Keratinocyte (primary cell): ENCODE measurements at regions not wholly inside any gene's neighbourhood (a gene's known extent, or its start where the extent isn't known, plus 50 kb on each side); places are given as distances from the start of the nearest gene placed in this dataset.
"Not testable (repeated sequence)": the region's sequence is repeated elsewhere in the genome, so short reads cannot be mapped to it uniquely, and the experiment has no call there.

ENCODE experiments used
- DNase-seq: peaks from one replicate; pipeline ENCODE4 v3.0.0-alpha.2; 2011; ENCODE audit warnings: low read depth, missing footprints, low spot score
- FAIRE-seq: peaks from 2 replicates; lab custom pipeline; 2011; peaks lifted over from hg19 to GRCh38; lab: Jason Lieb, UNC
- H2AFZ ChIP-seq: 2 replicates; pipeline ENCODE4 v1.6.0; 2012; ENCODE audit warnings: low read length, control low read depth, inconsistent platforms; ENCODE audit not compliant: control insufficient read depth
- H3K27ac ChIP-seq: 2 replicates; pipeline ENCODE4 v1.5.1; 2011; ENCODE audit warnings: low read length; ENCODE audit not compliant: control insufficient read depth, insufficient read depth
- H3K27me3 ChIP-seq: 3 replicates; pipeline ENCODE4 v1.6.0; 2011; ENCODE audit warnings: low read length; ENCODE audit not compliant: control insufficient read depth, insufficient read depth; ENCODE audit errors: extremely low read depth
- H3K36me3 ChIP-seq, 2 experiments: 2 replicates in 1 of 2; 3 replicates in 1 of 2; pipeline ENCODE4 v1.5.1; 2011; ENCODE audit warnings: low read length in 2 of 2, mild to moderate bottlenecking in 1 of 2; ENCODE audit not compliant: control insufficient read depth in 2 of 2, insufficient read depth in 2 of 2; ENCODE audit errors: extremely low read depth in 1 of 2
- H3K4me1 ChIP-seq: 3 replicates; pipeline ENCODE4 v1.5.1; 2011; ENCODE audit warnings: low read length; ENCODE audit not compliant: control insufficient read depth, insufficient read depth; ENCODE audit errors: extremely low read depth
- H3K4me2 ChIP-seq: 3 replicates; pipeline ENCODE4 v1.6.0; 2011; ENCODE audit warnings: low read depth, low read length; ENCODE audit not compliant: control insufficient read depth, insufficient read depth; ENCODE audit errors: extremely low read depth
- H3K4me3 ChIP-seq, 3 experiments: fragments of 200-600 bp in 1 of 3; sonication (generic) in 1 of 3; 2 replicates in 2 of 3; 3 replicates in 1 of 3; pipeline ENCODE4 v1.5.1; 2011 to 2016; ENCODE audit warnings: low read length in 3 of 3, mild to moderate bottlenecking in 3 of 3, control low read depth in 2 of 3, inconsistent platforms in 1 of 3, low read depth in 1 of 3, mixed read lengths in 1 of 3, mixed run types in 1 of 3, moderate library complexity in 1 of 3; ENCODE audit not compliant: control insufficient read depth in 2 of 3, insufficient read depth in 2 of 3; ENCODE audit errors: extremely low read depth in 1 of 3
- H3K79me2 ChIP-seq: 2 replicates; pipeline ENCODE4 v1.6.0; 2012; ENCODE audit warnings: low read length; ENCODE audit not compliant: control insufficient read depth, insufficient read depth
- H3K9ac ChIP-seq: 3 replicates; pipeline ENCODE4 v1.6.0; 2011; ENCODE audit warnings: low read length; ENCODE audit not compliant: control insufficient read depth, insufficient read depth; ENCODE audit errors: extremely low read depth
- H3K9me1 ChIP-seq: 3 replicates; pipeline ENCODE4 v1.6.0; 2011; ENCODE audit warnings: low read length; ENCODE audit not compliant: control insufficient read depth, insufficient read depth; ENCODE audit errors: extremely low read depth
- H3K9me3 ChIP-seq: 2 replicates; pipeline ENCODE4 v1.5.1; 2012; ENCODE audit warnings: low read depth, low read length; ENCODE audit not compliant: control insufficient read depth
- H4K20me1 ChIP-seq: 3 replicates; pipeline ENCODE4 v1.6.0; 2011; ENCODE audit warnings: low read length; ENCODE audit not compliant: control insufficient read depth, insufficient read depth; ENCODE audit errors: extremely low read depth
- EZH2 ChIP-seq: IDR thresholded peaks from one replicate; pipeline ENCODE4 v1.6.1; 2012; ENCODE audit warnings: inconsistent platforms, mild to moderate bottlenecking, low read length, moderate library complexity
- dilution Hi-C: fragments of 300-500 bp; cut with MboI; formaldehyde crosslinking; loops from one replicate; pipeline ENCODE4 v1.7.0; 2020; ENCODE audit warnings: low sequenced_read_pairs; ENCODE audit not compliant: extremely low pct_ligation_motif_present
- TF ChIP-seq, protein P1 (sequence below), 3 experiments: IDR thresholded peaks in 1 of 3; conservative IDR thresholded peaks in 1 of 3; optimal IDR thresholded peaks in 1 of 3; 2 replicates in 2 of 3; 3 replicates in 1 of 3; pipeline versions ENCODE3 to v1.5.1; 2011; ENCODE audit warnings: low read length in 3 of 3, mild to moderate bottlenecking in 3 of 3, moderate library complexity in 2 of 3, control low read depth in 1 of 3, inconsistent platforms in 1 of 3; ENCODE audit not compliant: insufficient read depth in 2 of 3; ENCODE audit errors: extremely low read depth in 1 of 3

DNA sequence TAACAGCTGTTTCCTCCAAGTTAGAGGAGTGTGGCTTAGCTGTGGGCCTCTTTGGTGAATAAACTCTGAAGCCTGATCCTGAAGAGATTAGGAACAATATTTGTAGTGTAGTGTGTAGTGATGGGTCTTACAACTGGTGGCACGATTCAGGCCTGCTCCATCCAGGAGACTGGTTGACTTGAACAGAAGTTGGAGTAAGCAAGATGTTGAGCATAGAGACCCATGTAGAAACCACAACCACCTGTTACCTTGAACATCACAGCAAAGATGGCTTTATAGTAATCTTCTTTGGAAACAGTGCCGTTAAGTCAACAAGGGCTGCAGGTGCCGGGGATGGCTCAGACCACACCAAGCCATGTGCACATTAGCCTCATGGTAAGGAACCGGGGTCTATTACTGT lies 74.2 kb upstream of the RASGRP1 start:
- no peak for TF ChIP-seq EZH2
- TF ChIP-seq, protein P1, sequence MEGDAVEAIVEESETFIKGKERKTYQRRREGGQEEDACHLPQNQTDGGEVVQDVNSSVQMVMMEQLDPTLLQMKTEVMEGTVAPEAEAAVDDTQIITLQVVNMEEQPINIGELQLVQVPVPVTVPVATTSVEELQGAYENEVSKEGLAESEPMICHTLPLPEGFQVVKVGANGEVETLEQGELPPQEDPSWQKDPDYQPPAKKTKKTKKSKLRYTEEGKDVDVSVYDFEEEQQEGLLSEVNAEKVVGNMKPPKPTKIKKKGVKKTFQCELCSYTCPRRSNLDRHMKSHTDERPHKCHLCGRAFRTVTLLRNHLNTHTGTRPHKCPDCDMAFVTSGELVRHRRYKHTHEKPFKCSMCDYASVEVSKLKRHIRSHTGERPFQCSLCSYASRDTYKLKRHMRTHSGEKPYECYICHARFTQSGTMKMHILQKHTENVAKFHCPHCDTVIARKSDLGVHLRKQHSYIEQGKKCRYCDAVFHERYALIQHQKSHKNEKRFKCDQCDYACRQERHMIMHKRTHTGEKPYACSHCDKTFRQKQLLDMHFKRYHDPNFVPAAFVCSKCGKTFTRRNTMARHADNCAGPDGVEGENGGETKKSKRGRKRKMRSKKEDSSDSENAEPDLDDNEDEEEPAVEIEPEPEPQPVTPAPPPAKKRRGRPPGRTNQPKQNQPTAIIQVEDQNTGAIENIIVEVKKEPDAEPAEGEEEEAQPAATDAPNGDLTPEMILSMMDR (optimal IDR thresholded peaks at IDR 0.05 in 1 of 3, IDR thresholded peaks at IDR 0.05 in 1 of 3, conservative IDR thresholded peaks at IDR 0.05 in 1 of 3; ENCODE audit: extremely low read depth in 1 of 3, insufficient read depth in 2 of 3, low read length in 3 of 3): no peak
- H3K9me3 ChIP-seq: no peaks in the 10 kb centered on the region
- H3K79me2 ChIP-seq: no peaks in the 10 kb centered on the region
- DNase-seq (no peak), FAIRE-seq (no peak)
- H3K36me3 ChIP-seq: no peaks in the 10 kb centered on the region
- dilution Hi-C loops: no loop called here
- no peak overlapping the region for H3K4me3 ChIP-seq
- no peak overlapping the region for H3K9ac ChIP-seq
- H4K20me1 ChIP-seq: no peaks in the 10 kb centered on the region
- H3K27me3 ChIP-seq: peaks cover 10% of the 10 kb centered on the region
- no peak overlapping the region for H3K27ac ChIP-seq
- no peaks in the 10 kb centered on the region for H3K4me1 ChIP-seq
- H3K4me2 ChIP-seq: no peak overlapping the region
- no peak overlapping the region for H2AFZ ChIP-seq
- no peaks in the 10 kb centered on the region for H3K9me1 ChIP-seq

DNA sequence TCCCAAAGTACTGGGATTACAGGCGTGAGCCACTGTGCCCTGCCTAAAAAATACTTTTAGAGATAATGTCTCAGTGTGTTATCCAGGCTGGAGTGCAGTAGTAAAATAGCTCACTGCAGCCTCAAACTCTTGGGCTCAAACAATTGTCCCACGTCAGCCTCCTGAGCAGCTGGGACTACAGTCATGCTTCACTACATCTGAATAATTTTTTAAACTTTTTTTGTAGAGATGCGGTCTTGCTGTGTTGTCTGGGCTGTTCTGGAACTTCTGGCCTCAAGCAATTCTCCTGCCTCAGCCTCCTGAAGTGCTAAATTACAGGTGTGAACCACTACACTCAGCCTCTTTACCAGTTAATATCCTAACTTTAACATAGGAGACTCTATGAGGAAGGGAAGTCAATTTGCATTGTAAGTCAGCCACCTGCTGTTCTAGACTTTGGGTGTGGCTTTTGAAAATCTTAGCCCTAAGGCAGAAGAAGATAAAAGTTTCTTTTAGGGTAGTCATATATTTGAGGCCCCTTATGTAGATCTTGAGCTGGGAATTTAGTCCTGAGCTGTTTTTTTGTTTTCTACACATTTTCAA lies 78.2 kb upstream of the RASGRP1 start:
- Histone ChIP-seq H3K9me1 (no peaks in the 10 kb centered on the region), H3K27me3 (no peaks in the 10 kb centered on the region), H3K4me1 (peaks cover 5% of the 10 kb centered on the region), H3K36me3 (no peaks in the 10 kb centered on the region), H2AFZ (no peak overlapping the region), H3K4me3 (no peak overlapping the region), H3K9ac (no peak overlapping the region), H3K9me3 (no peaks in the 10 kb centered on the region), H3K79me2 (no peaks in the 10 kb centered on the region), H4K20me1 (no peaks in the 10 kb centered on the region), H3K4me2 (no peak overlapping the region), H3K27ac (no peak overlapping the region)
- DNase-seq (no peak), FAIRE-seq (no peak)
- dilution Hi-C loops: no loop called here
- no peak for TF ChIP-seq EZH2
- TF ChIP-seq, protein P1 (optimal IDR thresholded peaks at IDR 0.05 in 1 of 3, IDR thresholded peaks at IDR 0.05 in 1 of 3, conservative IDR thresholded peaks at IDR 0.05 in 1 of 3; ENCODE audit: extremely low read depth in 1 of 3, insufficient read depth in 2 of 3, low read length in 3 of 3): no peak

DNA sequence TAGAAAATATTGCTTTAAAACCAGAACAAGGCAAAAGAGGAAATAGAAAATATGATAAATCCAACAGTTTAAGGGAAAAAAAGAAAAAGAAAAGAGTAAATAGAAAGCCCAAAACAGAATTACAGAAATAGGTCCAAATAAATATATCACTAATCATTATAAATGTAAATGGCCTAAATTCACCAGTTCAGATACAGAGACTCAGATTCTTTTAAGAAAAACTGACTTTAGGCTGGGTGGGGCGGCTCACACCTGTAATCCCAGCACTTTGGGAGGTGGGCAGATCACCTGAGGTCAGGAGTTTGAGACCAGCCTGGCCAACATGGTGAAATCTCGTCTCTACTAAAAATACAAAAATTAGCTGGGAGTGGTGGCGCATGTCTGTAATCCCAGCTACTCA lies 79.7 kb upstream of the RASGRP1 start:
- FAIRE-seq, H3K4me3 ChIP-seq, H3K79me2 ChIP-seq: not testable (repeated sequence)

More for the DNA sequence above, 79.7 kb upstream of the RASGRP1 start:
- H4K20me1 ChIP-seq, H3K9ac ChIP-seq, DNase-seq, dilution Hi-C loops, H3K27ac ChIP-seq, H3K4me2 ChIP-seq, H3K27me3 ChIP-seq, H3K36me3 ChIP-seq, H2AFZ ChIP-seq, H3K9me1 ChIP-seq, H3K9me3 ChIP-seq: not testable (repeated sequence)
- peaks cover 16% of the 10 kb centered on the region for H3K4me1 ChIP-seq
